ENCODE measurements at regions not wholly inside any gene's neighbourhood (a gene's known extent, or its start where the extent isn't known, plus 50 kb on each side); places are given as distances from the start of the nearest gene placed in this dataset.

GRCh38 chr7:96786261-96786997 is 76.8 kb upstream of the SEM1 start:
- in situ Hi-C loops (cut with MboI; ENCODE audit: low sequenced_read_pairs): no loop called here

More at GRCh38 chr7:96786261-96786997, 76.8 kb upstream of the SEM1 start:
- TF ChIP-seq POLR2A (IDR thresholded peaks at IDR 0.05; ENCODE audit: low read depth, low read length) (no peak), BHLHE40 (IDR thresholded peaks at IDR 0.05; ENCODE audit: low read depth, low read length) (no peak), CEBPB (IDR thresholded peaks at IDR 0.05; ENCODE audit: low read depth, low read length) (no peak), SMC3 (IDR thresholded peaks at IDR 0.05; ENCODE audit: low read depth, low read length) (no peak), NFE2L2 (IDR thresholded peaks at IDR 0.05; ENCODE audit: low read depth, low read length) (no peak), RAD21 (IDR thresholded peaks at IDR 0.05; ENCODE audit: low read length) (no peak), MXI1 (IDR thresholded peaks at IDR 0.05; ENCODE audit: borderline replicate concordance, low read depth, low read length) (no peak), MAFK (IDR thresholded peaks at IDR 0.05; ENCODE audit: low read depth, low read length) (no peak), ELK1 (IDR thresholded peaks at IDR 0.05; ENCODE audit: borderline replicate concordance, low read depth, low read length) (no peak), CHD1 (IDR thresholded peaks at IDR 0.05; ENCODE audit: low read depth, low read length) (no peak), RFX5 (IDR thresholded peaks at IDR 0.05; ENCODE audit: low read depth, low read length) (no peak), CTCF (conservative IDR thresholded peaks at IDR 0.05; ENCODE audit: low read depth, low read length) (no peak), MAZ (IDR thresholded peaks at IDR 0.05; ENCODE audit: borderline replicate concordance, low read depth, low read length) (no peak), FOS (IDR thresholded peaks at IDR 0.05; ENCODE audit: low read depth, low read length) (no peak), RCOR1 (IDR thresholded peaks at IDR 0.05; ENCODE audit: insufficient replicate concordance, low read length) (no peak), USF2 (IDR thresholded peaks at IDR 0.05; ENCODE audit: low read depth, low read length) (no peak)
- WGBS, 2 experiments (ENCODE audit: extremely low coverage in 2 of 2, insufficient read length in 1 of 2): 87% methylated on average over 3 of the region's 15 CpGs; no CpG with 5 or more reads in 1 of the 2 experiments
- BruUV-seq (replicated peaks): no TSS peak
- ATAC-seq (ENCODE audit: low read depth) (no peak), DNase-seq (no peak)
- H3K4me1 ChIP-seq (ENCODE audit: control insufficient read depth, insufficient read depth, low read length): no peaks in the 10 kb centered on the region
- no peak overlapping the region for H2BK120ac ChIP-seq (ENCODE audit: low read depth, low read length)
- no peak overlapping the region for H2AK5ac ChIP-seq (ENCODE audit: low read depth, low read length)
- no peaks in the 10 kb centered on the region for H3K36me3 ChIP-seq (ENCODE audit: control insufficient read depth, insufficient read depth, low read length)
- H4K20me1 ChIP-seq (ENCODE audit: insufficient read depth, low read length): no peaks in the 10 kb centered on the region
- H2BK20ac ChIP-seq (ENCODE audit: low read depth, low read length): no peak overlapping the region
- no peaks in the 10 kb centered on the region for H3K79me1 ChIP-seq (ENCODE audit: low read depth in 1 of 2, low read length in 2 of 2)
- no peak overlapping the region for H3K27ac ChIP-seq (ENCODE audit: insufficient read depth, low read length)
- ChIA-PET CTCF (no interaction called here), POLR2A (ENCODE audit: unreplicated experiment) (interaction anchor here (0.6 kb wide), 1 partner anchor 808 kb away, joined by 3 read pairs; no protein-coding TSS in a partner anchor)
- no peak overlapping the region for H2BK5ac ChIP-seq (ENCODE audit: low read depth, low read length, poor library complexity, severe bottlenecking)
- H3K9me3 ChIP-seq (ENCODE audit: control insufficient read depth, insufficient read depth, low read length): no peaks in the 10 kb centered on the region
- H2AK9ac ChIP-seq (replicated peaks; ENCODE audit: low read depth, low read length, poor library complexity): no peak overlapping the region
- no peaks in the 10 kb centered on the region for H3K9me1 ChIP-seq (ENCODE audit: insufficient read depth, low read length)
- no peak overlapping the region for H3K4ac ChIP-seq (ENCODE audit: low read depth, low read length)
- no peak overlapping the region for H3K14ac ChIP-seq (replicated peaks; ENCODE audit: low read depth, low read length)
- no peak overlapping the region for H3K56ac ChIP-seq (ENCODE audit: extremely low read depth, insufficient read depth, low read length)
- intact Hi-C loops (cut with micrococcal nuclease): no loop called here
- H3K4me2 ChIP-seq (ENCODE audit: low read depth, low read length): no peak overlapping the region
- dilution Hi-C loops (cut with HindIII; ENCODE audit: low sequenced_read_pairs, unreplicated experiment): no loop called here
- no peak overlapping the region for H3K18ac ChIP-seq (ENCODE audit: low read depth, low read length)
- H3K23ac ChIP-seq (ENCODE audit: low read depth, low read length): no peak overlapping the region
- no peak overlapping the region for H4K8ac ChIP-seq (ENCODE audit: low read depth in 2 of 2, low read length in 2 of 2)
- no peak overlapping the region for H4K5ac ChIP-seq (ENCODE audit: low read depth, low read length)
- no peak overlapping the region for H3K4me3 ChIP-seq (ENCODE audit: insufficient read depth, low read depth, low read length)
- no peaks in the 10 kb centered on the region for H3K27me3 ChIP-seq (ENCODE audit: control insufficient read depth, insufficient read depth, low read length)
- H2BK15ac ChIP-seq (ENCODE audit: low read depth, low read length): no peak overlapping the region
- H3K9ac ChIP-seq (ENCODE audit: low read depth, low read length): no peak overlapping the region
- no peak overlapping the region for H4K91ac ChIP-seq (ENCODE audit: insufficient read depth, low read depth, low read length)
- H2AFZ ChIP-seq (replicated peaks; ENCODE audit: low read length, poor library complexity): no peak overlapping the region
